ENCODE measurements at regions not wholly inside any gene's neighbourhood (a gene's known extent, or its start where the extent isn't known, plus 50 kb on each side); places are given as distances from the start of the nearest gene placed in this dataset.

DNA sequence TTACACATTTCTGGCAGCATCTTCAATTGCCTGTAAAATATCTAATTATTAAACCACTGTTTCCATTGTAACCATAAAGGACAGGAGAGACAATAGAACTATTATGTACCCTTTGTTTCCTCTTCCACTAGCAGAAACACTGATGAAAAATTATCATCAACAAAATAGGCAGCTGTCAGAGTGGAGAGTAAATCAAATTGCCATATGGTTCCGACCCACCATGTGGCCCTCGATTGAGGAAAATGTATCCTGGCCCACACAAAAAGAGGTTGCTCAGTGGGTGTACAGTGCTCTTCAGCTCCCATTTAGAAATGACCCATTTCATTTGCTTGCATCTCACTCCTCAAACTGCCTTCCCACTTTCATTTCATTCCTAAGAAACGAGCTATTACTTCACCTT is 570.6 kb upstream of the UBE2E2 start:
- TF ChIP-seq, protein P1, sequence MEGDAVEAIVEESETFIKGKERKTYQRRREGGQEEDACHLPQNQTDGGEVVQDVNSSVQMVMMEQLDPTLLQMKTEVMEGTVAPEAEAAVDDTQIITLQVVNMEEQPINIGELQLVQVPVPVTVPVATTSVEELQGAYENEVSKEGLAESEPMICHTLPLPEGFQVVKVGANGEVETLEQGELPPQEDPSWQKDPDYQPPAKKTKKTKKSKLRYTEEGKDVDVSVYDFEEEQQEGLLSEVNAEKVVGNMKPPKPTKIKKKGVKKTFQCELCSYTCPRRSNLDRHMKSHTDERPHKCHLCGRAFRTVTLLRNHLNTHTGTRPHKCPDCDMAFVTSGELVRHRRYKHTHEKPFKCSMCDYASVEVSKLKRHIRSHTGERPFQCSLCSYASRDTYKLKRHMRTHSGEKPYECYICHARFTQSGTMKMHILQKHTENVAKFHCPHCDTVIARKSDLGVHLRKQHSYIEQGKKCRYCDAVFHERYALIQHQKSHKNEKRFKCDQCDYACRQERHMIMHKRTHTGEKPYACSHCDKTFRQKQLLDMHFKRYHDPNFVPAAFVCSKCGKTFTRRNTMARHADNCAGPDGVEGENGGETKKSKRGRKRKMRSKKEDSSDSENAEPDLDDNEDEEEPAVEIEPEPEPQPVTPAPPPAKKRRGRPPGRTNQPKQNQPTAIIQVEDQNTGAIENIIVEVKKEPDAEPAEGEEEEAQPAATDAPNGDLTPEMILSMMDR (IDR thresholded peaks at IDR 0.05), result no peak
- TF ChIP-seq POLR2A (IDR thresholded peaks at IDR 0.05), result no peak
- no peak for TF ChIP-seq EP300 (IDR thresholded peaks at IDR 0.05)
- no peak for TF ChIP-seq POLR2AphosphoS5 (IDR thresholded peaks at IDR 0.05)
